Activated gamma-delta T cell (primary cell): ENCODE measurements at regions not wholly inside any gene's neighbourhood (a gene's known extent, or its start where the extent isn't known, plus 50 kb on each side); places are given as distances from the start of the nearest gene placed in this dataset.
"Not testable (repeated sequence)": the region's sequence is repeated elsewhere in the genome, so short reads cannot be mapped to it uniquely, and the experiment has no call there.

Experiments used
- DNase-seq: peaks from one replicate; lab custom pipeline; 2025; lab: John Stamatoyannopoulos, UW

- DNase-seq: not testable (repeated sequence)
Observed at GRCh38 chr16:29160171-29160570, 175.3 kb downstream of the LAT start.

- DNase-seq: not testable (repeated sequence)
Observed at GRCh38 chr16:29159603-29160002, 174.8 kb downstream of the LAT start.

- DNase-seq: no peak
Observed at GRCh38 chr16:29158785-29159184, 173.9 kb downstream of the LAT start.

GRCh38 chr16:29158031-29158784, 173.4 kb downstream of the LAT start:
- DNase-seq: not testable (repeated sequence)

- not testable (repeated sequence) for DNase-seq
Observed at GRCh38 chr16:29157051-29157923, 172.4 kb downstream of the LAT start.

- no peak for DNase-seq
Observed at GRCh38 chr16:29156511-29156910, 171.7 kb downstream of the LAT start.

GRCh38 chr16:29155866-29156200, 171.0 kb downstream of the LAT start:
- not testable (repeated sequence) for DNase-seq

GRCh38 chr16:29155131-29155865, 170.4 kb downstream of the LAT start:
- not testable (repeated sequence) for DNase-seq

GRCh38 chr16:29154676-29155121, 169.8 kb downstream of the LAT start:
- DNase-seq: no peak

GRCh38 chr16:29154088-29154487, 169.2 kb downstream of the LAT start:
- DNase-seq: no peak

- DNase-seq: not testable (repeated sequence)
Observed at GRCh38 chr16:29153307-29153706, 168.5 kb downstream of the LAT start.

- DNase-seq: not testable (repeated sequence)
Observed at GRCh38 chr16:29152544-29153031, 167.7 kb downstream of the LAT start.

- DNase-seq: no peak
Observed at GRCh38 chr16:29151317-29151716, 166.5 kb downstream of the LAT start.

- DNase-seq: not testable (repeated sequence)
Observed at GRCh38 chr16:29149912-29150311, 165.1 kb downstream of the LAT start.

- peak; percentile 59 for DNase-seq
Observed at GRCh38 chr16:29148867-29149272, 164.0 kb downstream of the LAT start.

GRCh38 chr16:29148131-29148691, 163.4 kb downstream of the LAT start:
- DNase-seq: no peak

- not testable (repeated sequence) for DNase-seq
Observed at GRCh38 chr16:29147710-29148109, 162.9 kb downstream of the LAT start.

GRCh38 chr16:29146808-29147643, 162.2 kb downstream of the LAT start:
- not testable (repeated sequence) for DNase-seq

- DNase-seq: no peak
Observed at GRCh38 chr16:29146266-29146665, 161.4 kb downstream of the LAT start.

GRCh38 chr16:29145486-29146225, 160.8 kb downstream of the LAT start:
- DNase-seq: not testable (repeated sequence)
